IPS-15b (cell line): ENCODE measurements at regions not wholly inside any gene's neighbourhood (a gene's known extent, or its start where the extent isn't known, plus 50 kb on each side); places are given as distances from the start of the nearest gene placed in this dataset.
"Not testable (repeated sequence)": the region's sequence is repeated elsewhere in the genome, so short reads cannot be mapped to it uniquely, and the experiment has no call there.

Experiments
- H3K27me3 ChIP-seq: one replicate; pipeline ENCODE4 v1.6.1; 2013; ENCODE audit warnings: low read length; ENCODE audit not compliant: control insufficient read depth, insufficient read depth
- H3K36me3 ChIP-seq: one replicate; pipeline ENCODE4 v1.6.1; 2013; ENCODE audit warnings: low read length; ENCODE audit not compliant: control insufficient read depth, insufficient read depth
- H3K4me1 ChIP-seq: one replicate; pipeline ENCODE4 v1.6.1; 2013; ENCODE audit warnings: mild to moderate bottlenecking, low read length; ENCODE audit not compliant: control insufficient read depth, insufficient read depth
- H3K4me3 ChIP-seq: one replicate; pipeline ENCODE4 v1.5.1; 2013; ENCODE audit warnings: low read depth, low read length
- H3K9ac ChIP-seq: one replicate; pipeline ENCODE4 v1.6.1; 2013; ENCODE audit warnings: low read depth, mild to moderate bottlenecking, low read length
- H3K9me3 ChIP-seq: one replicate; pipeline ENCODE4 v1.6.1; 2013; ENCODE audit warnings: mild to moderate bottlenecking, low read length; ENCODE audit not compliant: control insufficient read depth, insufficient read depth

DNA sequence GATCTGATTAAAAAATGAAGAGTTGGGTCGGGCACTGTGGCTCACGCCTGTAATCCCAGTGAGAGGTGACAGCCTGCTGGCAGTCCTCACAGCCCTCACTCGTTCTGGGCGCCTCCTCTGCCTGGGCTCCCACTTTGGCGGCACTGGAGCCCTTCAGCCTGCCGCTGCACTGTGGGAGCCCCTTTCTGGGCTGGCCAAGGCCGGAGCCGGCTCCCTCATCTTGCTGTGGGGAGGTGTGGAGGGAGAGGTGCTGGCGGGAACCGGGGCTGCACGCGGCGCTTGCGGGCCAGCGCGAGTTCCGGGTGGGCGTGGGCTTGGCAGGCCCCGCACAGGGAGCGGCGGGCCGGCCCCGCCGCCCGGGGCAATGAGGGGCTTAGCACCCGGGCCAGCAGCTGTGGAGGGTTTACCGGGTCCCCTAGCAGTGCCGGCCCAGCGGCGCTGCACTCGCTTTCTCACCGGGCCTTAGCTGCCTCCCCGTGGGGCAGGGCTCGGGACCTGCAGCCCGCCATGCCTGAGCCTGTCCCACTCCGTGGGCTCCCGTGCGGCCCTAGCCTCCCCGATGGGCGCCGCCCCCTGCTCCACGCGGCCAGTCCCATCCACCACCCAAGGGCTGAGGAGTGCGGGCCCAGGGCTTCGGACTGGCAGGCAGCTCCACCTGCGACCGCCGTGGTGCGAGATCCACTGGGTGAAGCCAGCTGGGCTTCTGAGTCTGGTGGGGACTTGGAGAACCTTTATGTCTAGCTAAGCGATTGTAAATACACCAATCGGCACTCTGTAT, 534.1 kb upstream of the ARRDC3 start:
- H3K4me1 ChIP-seq, H3K9ac ChIP-seq, H3K27me3 ChIP-seq, H3K4me3 ChIP-seq, H3K9me3 ChIP-seq, H3K36me3 ChIP-seq: not testable (repeated sequence)

GRCh38 chr5:91910655-91911054, 527.5 kb upstream of the ARRDC3 start:
- Histone ChIP-seq H3K36me3 (no peaks in the 10 kb centered on the region), H3K4me1 (no peaks in the 10 kb centered on the region), H3K4me3 (no peak overlapping the region), H3K9ac (no peak overlapping the region), H3K27me3 (no peaks in the 10 kb centered on the region), H3K9me3 (no peaks in the 10 kb centered on the region)

- Histone ChIP-seq H3K9ac (no peak overlapping the region), H3K9me3 (no peaks in the 10 kb centered on the region), H3K36me3 (no peaks in the 10 kb centered on the region), H3K4me1 (no peaks in the 10 kb centered on the region), H3K27me3 (no peaks in the 10 kb centered on the region), H3K4me3 (no peak overlapping the region)
These were observed 527.1 kb upstream of the ARRDC3 start for GRCh38 chr5:91910247-91910646.

DNA sequence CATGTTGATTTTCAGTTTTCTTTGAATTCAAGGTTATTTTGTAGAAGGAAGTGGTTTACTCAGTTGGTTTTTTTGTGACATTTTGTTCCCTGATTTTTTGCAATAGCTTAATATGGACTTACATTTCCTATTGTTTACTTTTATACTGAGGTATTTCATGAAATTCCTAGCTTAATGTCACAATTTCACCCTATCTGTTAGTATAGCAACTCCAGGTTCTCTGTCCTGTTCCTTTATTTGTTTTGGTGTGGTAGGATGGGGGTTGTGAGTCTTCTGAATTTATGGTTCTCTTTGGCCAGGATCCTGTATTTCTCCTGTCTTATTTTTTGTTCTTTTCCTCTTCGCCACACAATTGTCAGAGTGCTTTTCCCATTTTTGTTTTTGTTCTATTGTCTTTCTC, 523.4 kb upstream of the ARRDC3 start:
- Histone ChIP-seq H3K36me3 (no peaks in the 10 kb centered on the region), H3K9me3 (no peaks in the 10 kb centered on the region), H3K9ac (no peak overlapping the region), H3K4me1 (peaks cover 6% of the 10 kb centered on the region), H3K27me3 (no peaks in the 10 kb centered on the region), H3K4me3 (no peak overlapping the region)

DNA sequence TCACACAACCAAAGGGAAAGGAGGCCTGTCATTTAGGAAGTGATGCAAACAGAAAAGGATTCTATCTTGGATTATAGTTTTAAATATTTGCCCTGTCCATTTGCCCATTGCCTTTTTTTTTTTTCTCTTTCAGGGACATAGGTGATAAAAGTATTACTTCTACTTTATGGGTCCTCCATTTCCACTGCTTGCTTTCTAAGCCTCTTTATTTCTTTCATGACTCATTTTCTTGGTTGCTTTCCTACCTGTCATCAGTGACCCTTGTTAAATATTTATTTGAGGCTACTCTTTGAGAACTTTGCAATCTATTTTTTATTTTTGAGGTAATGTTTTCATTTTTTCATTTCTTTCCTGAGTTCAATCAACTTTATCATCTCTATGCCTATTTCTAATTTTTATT, 522.9 kb upstream of the ARRDC3 start:
- Histone ChIP-seq H3K4me1 (peaks cover 6% of the 10 kb centered on the region), H3K36me3 (no peaks in the 10 kb centered on the region), H3K27me3 (no peaks in the 10 kb centered on the region), H3K9me3 (no peaks in the 10 kb centered on the region), H3K9ac (no peak overlapping the region), H3K4me3 (no peak overlapping the region)

- Histone ChIP-seq H3K9ac (no peak overlapping the region), H3K9me3 (no peaks in the 10 kb centered on the region), H3K27me3 (no peaks in the 10 kb centered on the region), H3K4me1 (peaks cover 4% of the 10 kb centered on the region), H3K36me3 (no peaks in the 10 kb centered on the region), H3K4me3 (no peak overlapping the region)
These were observed 515.8 kb upstream of the ARRDC3 start for GRCh38 chr5:91898898-91899297.

DNA sequence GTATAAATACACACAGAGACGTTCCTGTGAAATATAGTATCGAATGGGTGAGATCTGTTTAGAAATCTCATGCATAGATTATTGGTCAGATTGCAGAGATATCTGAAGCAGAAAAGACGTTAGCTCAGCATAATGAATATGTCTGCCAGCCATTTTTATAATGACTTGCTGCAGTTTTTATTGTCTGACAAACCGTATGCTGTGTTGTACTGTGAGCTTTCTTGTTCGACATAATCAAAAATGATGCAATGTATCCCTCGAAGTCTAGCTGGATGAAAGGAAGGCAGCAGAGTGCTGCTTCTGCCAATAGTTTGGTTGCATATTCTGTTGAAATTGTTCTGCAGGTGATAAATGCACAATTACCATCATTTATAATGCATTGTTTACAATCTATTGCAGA, 514.9 kb upstream of the ARRDC3 start:
- H3K4me1 ChIP-seq = no peaks in the 10 kb centered on the region
- no peak overlapping the region for H3K9ac ChIP-seq
- H3K4me3 ChIP-seq = no peak overlapping the region
- no peaks in the 10 kb centered on the region for H3K27me3 ChIP-seq
- H3K36me3 ChIP-seq = no peaks in the 10 kb centered on the region
- H3K9me3 ChIP-seq = no peaks in the 10 kb centered on the region

DNA sequence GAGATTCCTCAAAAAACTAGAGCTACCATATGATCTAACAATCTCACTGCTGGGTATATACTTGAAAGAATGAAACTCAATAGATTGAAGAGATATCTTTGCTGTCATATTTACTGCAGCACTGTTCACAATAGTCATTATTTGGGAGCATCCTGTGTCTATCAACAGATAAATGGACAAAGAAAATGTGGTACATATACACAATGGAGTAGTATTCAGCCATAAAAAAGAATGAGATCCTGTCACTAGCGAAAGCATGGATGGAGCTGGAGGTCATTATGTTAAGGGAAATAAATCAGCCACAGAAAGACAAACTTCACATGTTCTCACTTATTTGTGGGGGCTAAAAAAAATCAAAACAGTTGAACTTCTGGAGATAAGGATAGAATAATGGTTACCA, 505.7 kb upstream of the ARRDC3 start:
- Histone ChIP-seq H3K36me3 (no peaks in the 10 kb centered on the region), H3K4me1 (no peaks in the 10 kb centered on the region), H3K9me3 (no peaks in the 10 kb centered on the region), H3K4me3 (no peak overlapping the region), H3K27me3 (no peaks in the 10 kb centered on the region), H3K9ac (no peak overlapping the region)

GRCh38 chr5:91885291-91886265, 502.5 kb upstream of the ARRDC3 start:
- no peak overlapping the region for H3K9ac ChIP-seq
- no peaks in the 10 kb centered on the region for H3K36me3 ChIP-seq
- no peak overlapping the region for H3K4me3 ChIP-seq
- H3K4me1 ChIP-seq = no peaks in the 10 kb centered on the region
- no peaks in the 10 kb centered on the region for H3K27me3 ChIP-seq
- H3K9me3 ChIP-seq = no peaks in the 10 kb centered on the region

- no peaks in the 10 kb centered on the region for H3K9me3 ChIP-seq
- H3K4me1 ChIP-seq = no peaks in the 10 kb centered on the region
- H3K9ac ChIP-seq = no peak overlapping the region
- H3K27me3 ChIP-seq = no peaks in the 10 kb centered on the region
- no peak overlapping the region for H3K4me3 ChIP-seq
- H3K36me3 ChIP-seq = no peaks in the 10 kb centered on the region
These were observed 500.9 kb upstream of the ARRDC3 start for GRCh38 chr5:91884036-91884435.

DNA sequence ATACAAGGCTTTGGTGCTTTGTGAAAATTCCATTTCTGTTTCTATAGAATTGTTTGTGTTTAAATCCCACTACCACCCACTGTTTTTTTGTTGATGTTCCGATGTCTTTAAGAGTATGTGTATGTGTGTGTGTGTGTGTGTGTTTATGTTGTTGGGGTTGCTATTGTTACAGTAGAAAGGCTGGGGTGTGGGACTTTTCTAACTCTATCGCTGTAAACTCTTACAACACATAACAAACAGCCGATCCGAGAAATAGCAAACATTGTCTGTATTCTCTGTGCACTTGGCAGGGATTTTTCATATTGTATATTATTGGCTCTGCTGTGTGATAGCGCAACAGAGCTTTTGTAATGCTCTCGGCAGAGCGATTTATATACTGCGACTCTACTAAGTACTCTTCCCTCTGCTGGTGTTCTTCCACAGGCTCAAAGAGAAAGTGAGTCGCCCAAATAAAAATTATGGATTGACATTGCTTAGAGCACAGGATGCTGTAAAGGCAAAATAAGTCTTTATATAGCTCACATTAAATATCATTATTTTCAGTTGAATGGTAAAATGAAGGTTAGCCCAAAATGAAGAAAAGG, 492.2 kb upstream of the ARRDC3 start:
- Histone ChIP-seq H3K4me1 (peaks cover 4% of the 10 kb centered on the region), H3K4me3 (no peak overlapping the region), H3K9ac (no peak overlapping the region), H3K9me3 (no peaks in the 10 kb centered on the region), H3K36me3 (no peaks in the 10 kb centered on the region), H3K27me3 (no peaks in the 10 kb centered on the region)
